IPS DF 4.7 (cell line): ENCODE measurements at regions not wholly inside any gene's neighbourhood (a gene's known extent, or its start where the extent isn't known, plus 50 kb on each side); places are given as distances from the start of the nearest gene placed in this dataset.

Source experiments
- DNase-seq: peaks from one replicate; pipeline ENCODE4 v3.0.0-alpha.2; 2013; ENCODE audit warnings: low spot score; ENCODE audit errors: extremely low read depth

GRCh38 chr3:40593351-40593750 lies 68.6 kb downstream of the ZNF621 start:
- DNase-seq = no peak

- no peak for DNase-seq
Observed at GRCh38 chr3:40597441-40597840, 72.7 kb downstream of the ZNF621 start.

- DNase-seq = no peak
Observed at GRCh38 chr3:40598338-40598737, 73.6 kb downstream of the ZNF621 start.

GRCh38 chr3:40598962-40599361 lies 74.2 kb downstream of the ZNF621 start:
- DNase-seq = no peak

- no peak for DNase-seq
Observed at GRCh38 chr3:40602778-40603385, 78.1 kb downstream of the ZNF621 start.

GRCh38 chr3:40605960-40606359 lies 81.2 kb downstream of the ZNF621 start:
- no peak for DNase-seq

GRCh38 chr3:40608091-40608490 lies 83.3 kb downstream of the ZNF621 start:
- DNase-seq = no peak

- no peak for DNase-seq
Observed at GRCh38 chr3:40613306-40613705, 88.5 kb downstream of the ZNF621 start.

- no peak for DNase-seq
Observed at GRCh38 chr3:40615110-40615915, 90.6 kb downstream of the ZNF621 start.

- no peak for DNase-seq
Observed at GRCh38 chr3:40615918-40616819, 91.4 kb downstream of the ZNF621 start.

GRCh38 chr3:40617084-40617483 lies 92.3 kb downstream of the ZNF621 start:
- DNase-seq = no peak

- no peak for DNase-seq
Observed at GRCh38 chr3:40618158-40618557, 93.4 kb downstream of the ZNF621 start.

- DNase-seq = no peak
Observed at GRCh38 chr3:40620151-40620550, 95.4 kb downstream of the ZNF621 start.

- DNase-seq = no peak
Observed at GRCh38 chr3:40621252-40621651, 96.5 kb downstream of the ZNF621 start.

- DNase-seq = no peak
Observed at GRCh38 chr3:40623567-40623966, 98.8 kb downstream of the ZNF621 start.

GRCh38 chr3:40624189-40624769 lies 99.5 kb downstream of the ZNF621 start:
- DNase-seq = no peak

GRCh38 chr3:40627095-40627494 lies 102.3 kb downstream of the ZNF621 start:
- DNase-seq = no peak

- DNase-seq = no peak
Observed at GRCh38 chr3:40628984-40629383, 104.2 kb downstream of the ZNF621 start.

GRCh38 chr3:40631341-40631995 lies 106.7 kb downstream of the ZNF621 start:
- no peak for DNase-seq

GRCh38 chr3:40637906-40638305 lies 113.1 kb downstream of the ZNF621 start:
- no peak for DNase-seq

- no peak for DNase-seq
Observed at GRCh38 chr3:40639006-40639405, 114.2 kb downstream of the ZNF621 start.
